ENCODE measurements at regions not wholly inside any gene's neighbourhood (a gene's known extent, or its start where the extent isn't known, plus 50 kb on each side); places are given as distances from the start of the nearest gene placed in this dataset.

- TF ChIP-seq CTCF (IDR thresholded peaks at IDR 0.05; ENCODE audit: insufficient read depth, low read length, severe bottlenecking): no peak
- Histone ChIP-seq H3K27me3 (ENCODE audit: control insufficient read depth, insufficient read depth, low read length) (no peaks in the 10 kb centered on the region), H3K4me3 (ENCODE audit: low read depth, low read length) (no peak overlapping the region), H3K36me3 (ENCODE audit: control insufficient read depth, insufficient read depth, low read length) (no peaks in the 10 kb centered on the region)
- no peak for DNase-seq (ENCODE audit: low read depth)
- FAIRE-seq: no peak
Measured at GRCh38 chr5:156004754-156005153, 322.2 kb upstream of the SGCD start.

- no peak for FAIRE-seq
Measured at GRCh38 chr5:156006026-156006647, 320.8 kb upstream of the SGCD start.

GRCh38 chr5:156008844-156009243 lies 318.1 kb upstream of the SGCD start:
- Histone ChIP-seq H3K36me3 (ENCODE audit: control insufficient read depth, insufficient read depth, low read length) (no peaks in the 10 kb centered on the region), H3K27me3 (ENCODE audit: control insufficient read depth, insufficient read depth, low read length) (no peaks in the 10 kb centered on the region), H3K4me3 (ENCODE audit: low read depth, low read length) (no peak overlapping the region)
- no peak for DNase-seq (ENCODE audit: low read depth)
- no peak for TF ChIP-seq CTCF (IDR thresholded peaks at IDR 0.05; ENCODE audit: insufficient read depth, low read length, severe bottlenecking)
- no peak for FAIRE-seq

More at GRCh38 chr5:156006026-156006647, 320.8 kb upstream of the SGCD start:
- DNase-seq (ENCODE audit: low read depth): no peak
- H3K27me3 ChIP-seq (ENCODE audit: control insufficient read depth, insufficient read depth, low read length): no peaks in the 10 kb centered on the region
- no peak overlapping the region for H3K4me3 ChIP-seq (ENCODE audit: low read depth, low read length)
- no peaks in the 10 kb centered on the region for H3K36me3 ChIP-seq (ENCODE audit: control insufficient read depth, insufficient read depth, low read length)
- no peak for TF ChIP-seq CTCF (IDR thresholded peaks at IDR 0.05; ENCODE audit: insufficient read depth, low read length, severe bottlenecking)

GRCh38 chr5:156009583-156009982 lies 317.4 kb upstream of the SGCD start:
- no peak for FAIRE-seq
- no peak for TF ChIP-seq CTCF (IDR thresholded peaks at IDR 0.05; ENCODE audit: insufficient read depth, low read length, severe bottlenecking)
- Histone ChIP-seq H3K4me3 (ENCODE audit: low read depth, low read length) (no peak overlapping the region), H3K27me3 (ENCODE audit: control insufficient read depth, insufficient read depth, low read length) (no peaks in the 10 kb centered on the region), H3K36me3 (ENCODE audit: control insufficient read depth, insufficient read depth, low read length) (no peaks in the 10 kb centered on the region)
- DNase-seq (ENCODE audit: low read depth): no peak

GRCh38 chr5:156015137-156015536 lies 311.8 kb upstream of the SGCD start:
- no peak for FAIRE-seq

More at GRCh38 chr5:156015137-156015536, 311.8 kb upstream of the SGCD start:
- no peak overlapping the region for H3K4me3 ChIP-seq (ENCODE audit: low read depth, low read length)
- DNase-seq (ENCODE audit: low read depth): no peak
- TF ChIP-seq CTCF (IDR thresholded peaks at IDR 0.05; ENCODE audit: insufficient read depth, low read length, severe bottlenecking): no peak
- no peaks in the 10 kb centered on the region for H3K27me3 ChIP-seq (ENCODE audit: control insufficient read depth, insufficient read depth, low read length)
- no peaks in the 10 kb centered on the region for H3K36me3 ChIP-seq (ENCODE audit: control insufficient read depth, insufficient read depth, low read length)

All from bronchial epithelial cell (primary cell).